Activated CD8-positive, alpha-beta memory T cell treated with anti-CD3 and anti-CD28 coated beads, Interleukin-2, amount 50 U/mL, for 48 hours (primary cell): ENCODE measurements at regions not wholly inside any gene's neighbourhood (a gene's known extent, or its start where the extent isn't known, plus 50 kb on each side); places are given as distances from the start of the nearest gene placed in this dataset.

Experiments used
- DNase-seq: peaks from one replicate; pipeline ENCODE4 v3.0.0-alpha.2; 2020

DNA sequence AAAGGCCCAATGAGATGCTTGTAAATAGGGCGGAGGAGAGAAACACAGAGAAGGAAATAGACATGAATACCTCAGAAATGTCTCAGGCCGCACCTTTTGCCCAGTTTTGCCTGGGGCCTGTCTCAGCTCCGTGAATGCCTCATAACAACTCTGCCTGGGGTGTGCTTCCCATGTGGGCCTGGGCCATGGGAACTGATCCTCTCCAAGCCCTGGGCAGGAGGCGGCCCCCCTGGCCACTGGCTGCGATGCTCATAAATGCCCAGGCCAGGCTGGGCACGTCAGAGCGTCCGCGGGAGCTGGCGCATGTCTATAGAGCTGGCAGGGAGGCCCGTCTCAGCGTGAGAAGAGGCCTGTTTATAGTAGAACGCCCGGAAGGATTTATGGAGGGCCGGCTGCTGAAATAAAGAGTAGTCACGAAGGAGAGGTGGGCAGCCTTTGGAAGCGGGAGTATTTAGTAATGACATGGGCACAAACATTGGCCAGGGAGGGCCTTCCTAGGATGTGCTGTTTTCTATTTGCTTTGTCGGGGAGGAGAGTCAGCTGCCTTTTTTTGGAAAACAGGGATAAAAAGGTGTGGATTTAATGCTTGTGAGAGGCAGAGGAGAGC lies 85.9 kb upstream of the IGF1R start:
- DNase-seq = no peak

DNA sequence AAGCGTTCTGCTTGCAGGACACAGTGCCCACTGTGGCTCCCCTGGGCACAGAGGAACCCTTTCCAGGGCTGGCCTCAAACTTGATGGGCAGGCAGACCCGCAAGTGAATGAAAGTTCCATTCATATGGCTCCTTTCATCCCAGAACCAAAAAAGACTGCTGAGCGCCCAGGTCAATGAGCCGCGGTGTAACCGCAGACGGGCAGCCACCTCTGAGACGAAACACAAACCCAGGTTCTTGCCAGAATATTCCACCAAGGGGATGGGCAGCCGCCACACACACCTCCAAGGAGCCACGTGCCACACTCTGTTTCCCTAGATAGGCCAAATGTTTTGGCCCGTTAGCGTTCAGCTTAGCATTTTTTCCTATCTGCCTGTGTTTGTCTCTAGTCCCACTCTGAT lies 82.8 kb upstream of the IGF1R start:
- DNase-seq = no peak

GRCh38 chr15:98567951-98568350 lies 80.4 kb upstream of the IGF1R start:
- no peak for DNase-seq

DNA sequence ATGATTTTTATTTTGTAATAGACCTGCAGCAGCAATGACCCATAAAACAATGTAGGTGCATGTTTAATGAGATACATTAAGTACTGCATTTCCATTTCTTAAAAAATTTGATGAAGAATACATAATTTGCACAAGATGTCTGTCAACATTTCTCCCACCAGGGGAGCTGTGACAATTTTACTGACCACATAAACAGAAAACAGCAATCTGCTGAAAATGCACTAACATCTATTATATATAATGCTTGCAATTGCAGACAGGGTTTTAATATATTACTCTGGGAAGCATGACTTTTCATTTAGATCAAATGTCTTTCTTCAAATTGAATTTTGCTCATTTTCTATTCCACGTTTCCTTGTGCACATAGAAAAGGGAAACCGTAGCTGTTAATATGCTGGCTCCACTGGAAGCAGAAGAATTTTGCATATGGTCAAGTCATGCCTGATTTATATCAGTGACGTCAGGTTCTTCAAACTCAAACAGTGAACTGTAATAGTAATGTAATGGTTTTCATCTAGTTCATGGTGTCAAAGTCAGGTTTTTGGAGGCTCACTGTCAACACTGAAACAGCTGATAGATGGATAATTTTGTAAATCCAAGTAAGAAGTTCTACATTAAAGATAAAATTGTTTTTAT lies 79.8 kb upstream of the IGF1R start:
- DNase-seq = no peak

- no peak for DNase-seq
Measured at GRCh38 chr15:98570119-98570518, 78.2 kb upstream of the IGF1R start.

- no peak for DNase-seq
Measured at GRCh38 chr15:98580572-98580971, 67.8 kb upstream of the IGF1R start.

- DNase-seq = no peak
Measured at GRCh38 chr15:98581715-98582114, 66.6 kb upstream of the IGF1R start.

GRCh38 chr15:98582900-98583554 lies 65.3 kb upstream of the IGF1R start:
- no peak for DNase-seq

DNA sequence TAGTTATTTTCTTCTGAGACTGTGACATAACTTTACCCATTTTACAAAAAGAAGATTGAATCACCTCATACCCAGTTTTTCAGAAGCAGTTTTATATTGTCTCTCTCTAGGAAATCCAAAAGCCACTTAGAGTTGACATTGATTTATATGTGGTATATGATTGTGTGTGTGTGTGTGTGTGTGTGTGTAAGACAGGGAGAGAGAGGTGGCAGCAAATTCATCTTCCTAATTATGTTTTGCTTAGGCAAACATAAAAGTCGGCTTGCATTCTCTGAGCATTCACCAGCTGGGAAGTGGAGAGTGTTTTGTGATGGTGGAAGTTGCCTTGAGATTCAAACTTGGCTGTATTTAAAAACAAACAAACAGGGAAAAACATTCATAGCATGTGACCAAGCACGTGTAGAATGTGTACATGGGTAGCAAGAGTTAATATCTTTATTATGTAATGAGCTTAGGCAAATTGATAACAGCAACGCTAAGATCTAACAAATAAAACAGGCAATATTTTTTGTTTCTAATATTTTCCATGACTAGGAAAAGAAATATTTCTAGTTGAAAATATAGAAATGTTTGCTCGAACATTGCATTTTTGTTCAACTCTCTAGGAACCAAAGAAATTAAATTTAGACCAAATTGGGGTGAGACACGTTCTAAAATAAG lies 64.4 kb upstream of the IGF1R start:
- DNase-seq = no peak

GRCh38 chr15:98586066-98586465 lies 62.3 kb upstream of the IGF1R start:
- no peak for DNase-seq

- DNase-seq = no peak
Measured at GRCh38 chr15:98592136-98592535, 56.2 kb upstream of the IGF1R start.

GRCh38 chr15:98596131-98596530 lies 52.2 kb upstream of the IGF1R start:
- no peak for DNase-seq

DNA sequence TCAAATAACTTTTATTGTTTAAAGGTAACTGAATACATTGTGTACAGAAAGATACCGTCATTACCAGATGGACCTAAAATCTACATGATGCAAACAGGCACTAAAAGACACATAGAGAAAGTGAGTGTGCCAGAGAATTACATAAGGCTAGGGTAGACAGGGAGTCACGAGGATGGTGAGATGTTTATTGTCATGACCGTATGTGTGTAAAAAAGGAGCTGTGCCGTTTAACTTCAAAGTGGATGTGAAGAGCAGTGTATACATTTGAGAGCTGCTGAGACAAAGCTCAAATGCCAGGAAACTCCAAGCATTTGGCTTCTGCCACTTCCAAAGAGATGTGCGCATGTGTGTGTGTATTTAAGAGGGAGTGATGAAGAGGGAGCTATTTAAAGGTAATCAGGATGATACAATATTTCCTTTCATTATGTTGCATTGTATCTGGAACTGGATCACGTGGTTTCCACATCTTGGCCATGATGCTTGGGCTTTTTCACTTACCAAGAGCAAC lies 51.4 kb upstream of the IGF1R start:
- DNase-seq = no peak

DNA sequence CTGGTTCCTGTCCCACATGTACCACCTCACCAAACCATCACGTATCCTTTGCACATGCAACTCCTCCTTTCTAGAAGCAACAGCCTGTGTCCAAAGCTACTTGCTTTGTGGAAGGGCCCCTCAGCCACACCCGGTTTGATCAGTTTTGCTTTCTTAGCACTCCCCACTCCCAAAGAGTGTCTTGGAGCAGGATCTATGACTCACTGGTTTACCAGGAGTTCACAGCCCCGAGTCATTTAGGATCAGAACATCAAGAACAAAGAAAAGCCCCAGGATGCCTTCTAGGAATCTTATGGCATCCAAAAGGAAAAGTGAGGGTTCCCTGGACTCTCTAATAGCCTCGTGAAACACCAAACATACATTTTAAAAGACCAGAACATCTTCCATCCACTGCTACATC lies 50.7 kb upstream of the IGF1R start:
- DNase-seq = no peak
